ENCODE measurements at regions not wholly inside any gene's neighbourhood (a gene's known extent, or its start where the extent isn't known, plus 50 kb on each side); places are given as distances from the start of the nearest gene placed in this dataset.
"Not testable (repeated sequence)": the region's sequence is repeated elsewhere in the genome, so short reads cannot be mapped to it uniquely, and the experiment has no call there.

GRCh38 chr2:89584046-89584445 is 892.6 kb downstream of the RPIA start:
- H3K9me3 ChIP-seq (ENCODE audit: insufficient read depth in 2 of 2, low read depth in 1 of 2, low read length in 1 of 2); H2BK15ac ChIP-seq (ENCODE audit: low read length); H3K4ac ChIP-seq (replicated peaks; ENCODE audit: insufficient read length, low read depth, low read length); H3K56ac ChIP-seq (replicated peaks; ENCODE audit: insufficient read length, low read depth, low read length); H4K5ac ChIP-seq (ENCODE audit: insufficient read length, low read depth, low read length); H3K23ac ChIP-seq (ENCODE audit: insufficient read length); H2BK20ac ChIP-seq (ENCODE audit: low read length); H3K14ac ChIP-seq (ENCODE audit: insufficient read length); CTCF ChIA-PET (ENCODE audit: partially characterized antibody); H3K27ac ChIP-seq (ENCODE audit: low read depth, low read length); POLR2A ChIA-PET (ENCODE audit: partially characterized antibody); H2AK5ac ChIP-seq (ENCODE audit: low read depth, low read length); H3K18ac ChIP-seq (ENCODE audit: extremely low read depth, low read length); DNase-seq (ENCODE audit: low read depth in 1 of 2, low spot score in 2 of 2); H2BK120ac ChIP-seq (replicated peaks; ENCODE audit: low read depth, low read length); H4K91ac ChIP-seq (replicated peaks; ENCODE audit: insufficient read length, low read length); H2AFZ ChIP-seq (ENCODE audit: low read length); H3K27me3 ChIP-seq (replicated peaks in 1 of 4; ENCODE audit: control insufficient read depth in 3 of 4, extremely low read depth in 1 of 4, insufficient read depth in 3 of 4, low read length in 3 of 4); H3K79me1 ChIP-seq (ENCODE audit: low read depth, low read length); H3K23me2 ChIP-seq (ENCODE audit: low read depth, low read length); H3K4me1 ChIP-seq (replicated peaks in 1 of 4; ENCODE audit: control insufficient read depth in 3 of 4, insufficient read depth in 4 of 4, low read length in 3 of 4); H3K36me3 ChIP-seq (ENCODE audit: control insufficient read depth in 2 of 4, insufficient read depth in 4 of 4, low read length in 3 of 4); H3K79me2 ChIP-seq (ENCODE audit: control insufficient read depth in 1 of 2, insufficient read depth in 2 of 2, low read length in 2 of 2); H2BK5ac ChIP-seq (ENCODE audit: low read depth, low read length); H4K20me1 ChIP-seq (replicated peaks in 1 of 2; ENCODE audit: control insufficient read depth in 1 of 2, insufficient read depth in 2 of 2, low read length in 2 of 2); H4K8ac ChIP-seq (ENCODE audit: extremely low read depth, insufficient read depth, low read length); H3K4me2 ChIP-seq (ENCODE audit: insufficient read depth in 1 of 2, low read depth in 2 of 2, low read length in 2 of 2); H2BK12ac ChIP-seq (ENCODE audit: low read depth, low read length); H3K4me3 ChIP-seq (ENCODE audit: extremely low read depth in 1 of 4, insufficient read depth in 2 of 4, low read depth in 3 of 4, low read length in 4 of 4); H3K9ac ChIP-seq (replicated peaks in 1 of 4; ENCODE audit: extremely low read depth in 1 of 4, low read depth in 3 of 4, low read length in 3 of 4); FAIRE-seq: not testable (repeated sequence)
- no CpG with 5 or more reads among the region's 14 CpGs for WGBS, 2 experiments (ENCODE audit: extremely low coverage in 1 of 2, insufficient coverage in 1 of 2, insufficient read length in 1 of 2, insufficient replicate concordance in 2 of 2, low coverage in 1 of 2, low lambda C conversion rate in 2 of 2, missing lambda C conversion rate in 1 of 2)

- H2BK5ac ChIP-seq (ENCODE audit: low read depth, low read length); H3K4ac ChIP-seq (replicated peaks; ENCODE audit: insufficient read length, low read depth, low read length); H3K27me3 ChIP-seq (replicated peaks in 1 of 4; ENCODE audit: control insufficient read depth in 3 of 4, extremely low read depth in 1 of 4, insufficient read depth in 3 of 4, low read length in 3 of 4); FAIRE-seq; H2BK120ac ChIP-seq (replicated peaks; ENCODE audit: low read depth, low read length); H3K4me3 ChIP-seq (ENCODE audit: extremely low read depth in 1 of 4, insufficient read depth in 2 of 4, low read depth in 3 of 4, low read length in 4 of 4); H3K4me1 ChIP-seq (replicated peaks in 1 of 4; ENCODE audit: control insufficient read depth in 3 of 4, insufficient read depth in 4 of 4, low read length in 3 of 4); H2BK12ac ChIP-seq (ENCODE audit: low read depth, low read length); H2BK20ac ChIP-seq (ENCODE audit: low read length); H3K23me2 ChIP-seq (ENCODE audit: low read depth, low read length); H3K4me2 ChIP-seq (ENCODE audit: insufficient read depth in 1 of 2, low read depth in 2 of 2, low read length in 2 of 2); H3K56ac ChIP-seq (replicated peaks; ENCODE audit: insufficient read length, low read depth, low read length); H3K9me3 ChIP-seq (ENCODE audit: insufficient read depth in 2 of 2, low read depth in 1 of 2, low read length in 1 of 2); H4K20me1 ChIP-seq (replicated peaks in 1 of 2; ENCODE audit: control insufficient read depth in 1 of 2, insufficient read depth in 2 of 2, low read length in 2 of 2); H3K36me3 ChIP-seq (ENCODE audit: control insufficient read depth in 2 of 4, insufficient read depth in 4 of 4, low read length in 3 of 4); H3K27ac ChIP-seq (ENCODE audit: low read depth, low read length); H2AK5ac ChIP-seq (ENCODE audit: low read depth, low read length); H4K5ac ChIP-seq (ENCODE audit: insufficient read length, low read depth, low read length); CTCF ChIA-PET (ENCODE audit: partially characterized antibody); H4K8ac ChIP-seq (ENCODE audit: extremely low read depth, insufficient read depth, low read length); H2BK15ac ChIP-seq (ENCODE audit: low read length); H3K18ac ChIP-seq (ENCODE audit: extremely low read depth, low read length); POLR2A ChIA-PET (ENCODE audit: partially characterized antibody); H3K14ac ChIP-seq (ENCODE audit: insufficient read length); H4K91ac ChIP-seq (replicated peaks; ENCODE audit: insufficient read length, low read length); H3K79me1 ChIP-seq (ENCODE audit: low read depth, low read length); DNase-seq (ENCODE audit: low read depth in 1 of 2, low spot score in 2 of 2); H3K23ac ChIP-seq (ENCODE audit: insufficient read length); H3K79me2 ChIP-seq (ENCODE audit: control insufficient read depth in 1 of 2, insufficient read depth in 2 of 2, low read length in 2 of 2); H3K9ac ChIP-seq (replicated peaks in 1 of 4; ENCODE audit: extremely low read depth in 1 of 4, low read depth in 3 of 4, low read length in 3 of 4); H2AFZ ChIP-seq (ENCODE audit: low read length): not testable (repeated sequence)
- no CpG with 5 or more reads among the region's 21 CpGs for WGBS, 2 experiments (ENCODE audit: extremely low coverage in 1 of 2, insufficient coverage in 1 of 2, insufficient read length in 1 of 2, insufficient replicate concordance in 2 of 2, low coverage in 1 of 2, low lambda C conversion rate in 2 of 2, missing lambda C conversion rate in 1 of 2)
Observed at GRCh38 chr2:89584868-89585557, 893.5 kb downstream of the RPIA start.
